ENCODE measurements at regions not wholly inside any gene's neighbourhood (a gene's known extent, or its start where the extent isn't known, plus 50 kb on each side); places are given as distances from the start of the nearest gene placed in this dataset.

- no peak overlapping the region for H4K91ac ChIP-seq (ENCODE audit: insufficient read length, low read depth, low read length)
- DNase-seq: no peak
- H3K79me1 ChIP-seq (ENCODE audit: insufficient read depth, low read depth, low read length, poor library complexity, severe bottlenecking): no peaks in the 10 kb centered on the region
- no peak overlapping the region for H3K14ac ChIP-seq (ENCODE audit: insufficient read depth, low read length)
- H4K20me1 ChIP-seq (ENCODE audit: control insufficient read depth, insufficient read depth, insufficient read length): no peaks in the 10 kb centered on the region
- H3T11ph ChIP-seq (ENCODE audit: low read length): no peak overlapping the region
- H4K8ac ChIP-seq (replicated peaks; ENCODE audit: insufficient read length, low read depth, low read length): no peak overlapping the region
- no peak overlapping the region for H2AFZ ChIP-seq (ENCODE audit: low read length)
- no peak overlapping the region for H3K4me2 ChIP-seq (ENCODE audit: insufficient read depth, insufficient read length, low read length)
- no peak overlapping the region for H2BK20ac ChIP-seq (ENCODE audit: low read depth, low read length, poor library complexity, severe bottlenecking)
- no peak overlapping the region for H3K23ac ChIP-seq (ENCODE audit: insufficient read length, low read depth, low read length)
- TF ChIP-seq CTCF (conservative IDR thresholded peaks at IDR 0.05): no peak
- no peaks in the 10 kb centered on the region for H3K23me2 ChIP-seq (ENCODE audit: insufficient read length, low read depth, low read length, poor library complexity, severe bottlenecking)
- H2BK12ac ChIP-seq (ENCODE audit: insufficient read length, low read depth, low read length): no peak overlapping the region
- H3K27me3 ChIP-seq (ENCODE audit: insufficient read depth, low read length): no peaks in the 10 kb centered on the region
- H3K9me3 ChIP-seq (ENCODE audit: control insufficient read depth, low read depth, low read length): no peaks in the 10 kb centered on the region
- WGBS (ENCODE audit: extremely low coverage, insufficient read length, low lambda C conversion rate): no CpG with 5 or more reads among the region's 2 CpGs
- no peak overlapping the region for H3K4ac ChIP-seq (ENCODE audit: low read depth, low read length)
- no peak overlapping the region for H2BK120ac ChIP-seq (ENCODE audit: low read depth, low read length, poor library complexity, severe bottlenecking)
- H3K27ac ChIP-seq (ENCODE audit: insufficient read length, low read depth, low read length): no peak overlapping the region
- Mint-ChIP-seq H3K9me3 (no peaks in the 10 kb centered on the region), H3K27me3 (ENCODE audit: low read depth) (peaks cover 1% of the 10 kb centered on the region; the same call in 1 of the 2 replicates), H3K4me3 (no peak overlapping the region), H3K27ac (no peak overlapping the region), H3K4me1 (no peaks in the 10 kb centered on the region), H3K36me3 (ENCODE audit: insufficient read depth in 1 of 3, low read depth in 3 of 3) (no peaks in the 10 kb centered on the region)
- peak overlapping the region; percentile 70 for H3K56ac ChIP-seq (ENCODE audit: insufficient read length, low read depth, low read length)
- no peak overlapping the region for H3K18ac ChIP-seq (ENCODE audit: insufficient read length, low read depth, low read length)
- H3K4me1 ChIP-seq (ENCODE audit: insufficient read depth, low read length): no peaks in the 10 kb centered on the region
- H2BK15ac ChIP-seq (ENCODE audit: low read depth, low read length): no peak overlapping the region
- H2BK5ac ChIP-seq (ENCODE audit: insufficient read length, low read length): no peak overlapping the region
- no peaks in the 10 kb centered on the region for H3K79me2 ChIP-seq (ENCODE audit: insufficient read depth, low read length)
- H2AK5ac ChIP-seq (ENCODE audit: insufficient read length, low read length): no peak overlapping the region
- no peak overlapping the region for H4K5ac ChIP-seq (ENCODE audit: insufficient read length, low read depth, low read length)
- no peak overlapping the region for H3K9ac ChIP-seq (ENCODE audit: extremely low read depth, insufficient read length, low read length)
These were observed 76.2 kb upstream of the MIER3 start for GRCh38 chr5:57028161-57028560.

All from H9 (cell line).